ENCODE measurements at regions not wholly inside any gene's neighbourhood (a gene's known extent, or its start where the extent isn't known, plus 50 kb on each side); places are given as distances from the start of the nearest gene placed in this dataset.

- no peak for DNase-seq (ENCODE audit: low read depth)
Measured at GRCh38 chr10:52679117-52679516, 93.5 kb downstream of the MBL2 start.

GRCh38 chr10:52682766-52683165 lies 89.8 kb downstream of the MBL2 start:
- DNase-seq (ENCODE audit: low read depth) (peak; percentile 57), FAIRE-seq (no peak)
- TF ChIP-seq CTCF (IDR thresholded peaks at IDR 0.05; ENCODE audit: insufficient read depth, low read length, severe bottlenecking) = no peak
- Histone ChIP-seq H3K4me3 (ENCODE audit: low read depth, low read length) (no peak overlapping the region), H3K36me3 (ENCODE audit: control insufficient read depth, insufficient read depth, low read length) (no peaks in the 10 kb centered on the region), H3K27me3 (ENCODE audit: control insufficient read depth, insufficient read depth, low read length) (no peaks in the 10 kb centered on the region)

More at GRCh38 chr10:52679117-52679516, 93.5 kb downstream of the MBL2 start:
- no peak for TF ChIP-seq CTCF (IDR thresholded peaks at IDR 0.05; ENCODE audit: insufficient read depth, low read length, severe bottlenecking)
- no peak for FAIRE-seq
- no peaks in the 10 kb centered on the region for H3K27me3 ChIP-seq (ENCODE audit: control insufficient read depth, insufficient read depth, low read length)
- no peak overlapping the region for H3K4me3 ChIP-seq (ENCODE audit: low read depth, low read length)
- H3K36me3 ChIP-seq (ENCODE audit: control insufficient read depth, insufficient read depth, low read length) = no peaks in the 10 kb centered on the region

GRCh38 chr10:52683776-52684175 lies 88.8 kb downstream of the MBL2 start:
- no peak overlapping the region for H3K4me3 ChIP-seq (ENCODE audit: low read depth, low read length)
- H3K27me3 ChIP-seq (ENCODE audit: control insufficient read depth, insufficient read depth, low read length) = no peaks in the 10 kb centered on the region
- no peak for TF ChIP-seq CTCF (IDR thresholded peaks at IDR 0.05; ENCODE audit: insufficient read depth, low read length, severe bottlenecking)
- FAIRE-seq = peak; percentile 28
- no peaks in the 10 kb centered on the region for H3K36me3 ChIP-seq (ENCODE audit: control insufficient read depth, insufficient read depth, low read length)
- no peak for DNase-seq (ENCODE audit: low read depth)

- Histone ChIP-seq H3K27me3 (ENCODE audit: control insufficient read depth, insufficient read depth, low read length) (no peaks in the 10 kb centered on the region), H3K4me3 (ENCODE audit: low read depth, low read length) (no peak overlapping the region), H3K36me3 (ENCODE audit: control insufficient read depth, insufficient read depth, low read length) (no peaks in the 10 kb centered on the region)
- FAIRE-seq (no peak), DNase-seq (ENCODE audit: low read depth) (peak; percentile 55)
- no peak for TF ChIP-seq CTCF (IDR thresholded peaks at IDR 0.05; ENCODE audit: insufficient read depth, low read length, severe bottlenecking)
Measured at GRCh38 chr10:52688899-52689298, 83.7 kb downstream of the MBL2 start.

GRCh38 chr10:52696232-52696631 lies 76.4 kb downstream of the MBL2 start:
- Histone ChIP-seq H3K27me3 (ENCODE audit: control insufficient read depth, insufficient read depth, low read length) (no peaks in the 10 kb centered on the region), H3K36me3 (ENCODE audit: control insufficient read depth, insufficient read depth, low read length) (no peaks in the 10 kb centered on the region), H3K4me3 (ENCODE audit: low read depth, low read length) (no peak overlapping the region)
- no peak for TF ChIP-seq CTCF (IDR thresholded peaks at IDR 0.05; ENCODE audit: insufficient read depth, low read length, severe bottlenecking)
- DNase-seq (ENCODE audit: low read depth) (no peak), FAIRE-seq (no peak)

GRCh38 chr10:52701647-52702046 lies 70.9 kb downstream of the MBL2 start:
- DNase-seq (ENCODE audit: low read depth) (no peak), FAIRE-seq (no peak)
- no peaks in the 10 kb centered on the region for H3K36me3 ChIP-seq (ENCODE audit: control insufficient read depth, insufficient read depth, low read length)
- H3K4me3 ChIP-seq (ENCODE audit: low read depth, low read length) = no peak overlapping the region
- TF ChIP-seq CTCF (IDR thresholded peaks at IDR 0.05; ENCODE audit: insufficient read depth, low read length, severe bottlenecking) = no peak
- no peaks in the 10 kb centered on the region for H3K27me3 ChIP-seq (ENCODE audit: control insufficient read depth, insufficient read depth, low read length)

Measured in bronchial epithelial cell (primary cell).